A549 (cell line): ENCODE measurements at regions not wholly inside any gene's neighbourhood (a gene's known extent, or its start where the extent isn't known, plus 50 kb on each side); places are given as distances from the start of the nearest gene placed in this dataset.

ENCODE experiments used
- ATAC-seq, 2 experiments: fragments of 200-7000 bp in 1 of 2; fragments of >200 bp in 1 of 2; cut with Nextera tagmentation in 1 of 2; cut with Tn5 transposase in 1 of 2; 3 replicates each; pipeline versions ENCODE4 v1.8.0 to v1.9.1; 2018 to 2020; ENCODE audit warnings: mild to moderate bottlenecking in 1 of 2, moderate library complexity in 1 of 2
- CTCF ChIA-PET: fragments of 300-600 bp; sonication (Branson Sonifier 250); formaldehyde crosslinking; extraction: SDS; loops from one replicate; lab custom pipeline; 2021; ENCODE audit warnings: antibody characterized with exemption, inconsistent platforms; lab: Yijun Ruan, JAX
- POLR2A ChIA-PET: fragments of 350-600 bp; formaldehyde crosslinking; extraction: SDS; loops from one replicate; lab custom pipeline; 2021; ENCODE audit warnings: antibody characterized with exemption, inconsistent platforms; lab: Yijun Ruan, JAX
- DNase-seq, 2 experiments: peaks; one replicate each; pipeline versions ENCODE4 v3.0.0 to v3.0.0-alpha.2; 2011 to 2016; ENCODE audit warnings: low read depth in 1 of 2, low spot score in 1 of 2
- FAIRE-seq: peaks from 2 replicates; lab custom pipeline; 2011; peaks lifted over from hg19 to GRCh38; lab: Jason Lieb, UNC
- H3K27ac ChIP-seq, 2 experiments: fragments of >200 bp; sonication (Bioruptor Twin); formaldehyde crosslinking; 3 replicates each; pipeline ENCODE4 v1.5.1; 2016 to 2017
- H3K4me1 ChIP-seq: fragments of >200 bp; sonication (Bioruptor Twin); formaldehyde crosslinking; 3 replicates; pipeline ENCODE4 v1.6.1; 2016
- H3K4me2 ChIP-seq: fragments of >200 bp; sonication (Bioruptor Twin); formaldehyde crosslinking; 3 replicates; pipeline ENCODE4 v1.6.1; 2016
- H3K4me3 ChIP-seq: fragments of >200 bp; sonication (Bioruptor Twin); formaldehyde crosslinking; 3 replicates; pipeline ENCODE4 v1.5.1; 2016
- H3K9me3 ChIP-seq: fragments of >200 bp; sonication (Bioruptor Twin); formaldehyde crosslinking; 3 replicates; pipeline ENCODE4 v1.6.1; 2016
- BCL3 ChIP-seq: fragments of >200 bp; sonication (Bioruptor Twin); formaldehyde crosslinking; IDR thresholded peaks from 3 replicates; pipeline ENCODE4 v1.6.1; 2016
- BHLHE40 ChIP-seq: IDR thresholded peaks from 2 replicates; pipeline ENCODE4 v1.6.1; 2012; ENCODE audit warnings: low read depth, low read length, inconsistent platforms
- CBX8 ChIP-seq: fragments of 200-600 bp; sonication (generic); IDR thresholded peaks from 2 replicates; pipeline ENCODE4 v1.6.1; 2016
- CHD4 ChIP-seq: fragments of 200-600 bp; sonication (generic); IDR thresholded peaks from 2 replicates; pipeline ENCODE4 v1.6.1; 2016; ENCODE audit warnings: antibody characterized with exemption, mild to moderate bottlenecking, borderline replicate concordance
- CTCF ChIP-seq: fragments of >200 bp; sonication (Bioruptor Twin); formaldehyde crosslinking; IDR thresholded peaks from 3 replicates; pipeline ENCODE4 v1.5.1; 2016
- E2F6 ChIP-seq: IDR thresholded peaks from 2 replicates; pipeline ENCODE4 v1.6.1; 2012; ENCODE audit warnings: low read depth, borderline replicate concordance
- EHF ChIP-seq: fragments of 250-450 bp; sonication (Bioruptor Pico); IDR thresholded peaks from 2 replicates; pipeline ENCODE4 v1.5.0; 2020; ENCODE audit warnings: mild to moderate bottlenecking
- EHMT2 ChIP-seq: fragments of 200-600 bp; sonication (generic); IDR thresholded peaks from 2 replicates; pipeline ENCODE4 v1.6.1; 2016; ENCODE audit warnings: antibody characterized with exemption, low read depth, mild to moderate bottlenecking, moderate library complexity
- ESRRA ChIP-seq: fragments of 150-350 bp; IDR thresholded peaks from 2 replicates; pipeline ENCODE4 v1.6.1; 2014; ENCODE audit warnings: mild to moderate bottlenecking, low read length, borderline replicate concordance
- HEYL ChIP-seq: fragments of 250-450 bp; sonication (Bioruptor Pico); IDR thresholded peaks from 2 replicates; pipeline ENCODE4 v1.8.0; 2021; ENCODE audit warnings: mild to moderate bottlenecking, moderate library complexity
- HMGXB4 ChIP-seq: fragments of 250-450 bp; sonication (Bioruptor Pico); IDR thresholded peaks from 2 replicates; pipeline ENCODE4 v1.5.0; 2021; ENCODE audit warnings: mild to moderate bottlenecking, moderate library complexity, borderline replicate concordance
- JUNB ChIP-seq: fragments of >200 bp; sonication (Bioruptor Twin); formaldehyde crosslinking; IDR thresholded peaks from 2 replicates; pipeline ENCODE4 v1.6.1; 2016
- NFE2L2 ChIP-seq: fragments of 150-350 bp; conservative IDR thresholded peaks from 2 replicates; pipeline ENCODE4 v1.6.1; 2014; ENCODE audit warnings: low read length
- NPAS2 ChIP-seq: fragments of 250-450 bp; sonication (Bioruptor Pico); IDR thresholded peaks from 2 replicates; pipeline ENCODE4 v1.8.0; 2022; ENCODE audit warnings: mild to moderate bottlenecking, moderate library complexity, borderline replicate concordance
- PBX3 ChIP-seq: IDR thresholded peaks from 2 replicates; pipeline ENCODE4 v1.6.1; 2012
- RAD21 ChIP-seq, 2 experiments: fragments of >200 bp in 1 of 2; sonication (Bioruptor Twin) in 1 of 2; formaldehyde crosslinking in 1 of 2; IDR thresholded peaks in 1 of 2; conservative IDR thresholded peaks in 1 of 2; 2 replicates in 1 of 2; 3 replicates in 1 of 2; pipeline ENCODE4 v1.6.1; 2012 to 2018; ENCODE audit warnings: inconsistent platforms in 1 of 2
- RARB ChIP-seq: fragments of 250-450 bp; sonication (Bioruptor Pico); IDR thresholded peaks from 2 replicates; pipeline ENCODE4 v1.8.0; 2021; ENCODE audit warnings: mild to moderate bottlenecking, moderate library complexity
- RCOR1 ChIP-seq: fragments of 150-350 bp; IDR thresholded peaks from 2 replicates; pipeline ENCODE4 v1.6.1; 2014; ENCODE audit warnings: antibody characterized with exemption, low read length, low read depth
- REST ChIP-seq: fragments of 200-600 bp; sonication (generic); IDR thresholded peaks from 2 replicates; pipeline ENCODE4 v1.6.1; 2016; ENCODE audit warnings: antibody characterized with exemption, mild to moderate bottlenecking, moderate library complexity
- RNF2 ChIP-seq: fragments of 200-600 bp; sonication (generic); IDR thresholded peaks from 2 replicates; pipeline ENCODE4 v1.6.1; 2016; ENCODE audit warnings: low read depth, mild to moderate bottlenecking, antibody characterized with exemption, moderate library complexity, borderline replicate concordance
- TP53 ChIP-seq: fragments of 250-450 bp; sonication (Bioruptor Pico); IDR thresholded peaks from 2 replicates; pipeline ENCODE4 v1.5.0; 2021; ENCODE audit warnings: mild to moderate bottlenecking, moderate library complexity
- USF2 ChIP-seq: fragments of 450-650 bp; IDR thresholded peaks from 2 replicates; pipeline ENCODE4 v1.6.1; 2014; ENCODE audit warnings: antibody characterized with exemption
- ZNF302 ChIP-seq: fragments of 250-450 bp; sonication (Bioruptor Pico); IDR thresholded peaks from 2 replicates; pipeline ENCODE4 v1.9.0; 2021; ENCODE audit warnings: inconsistent platforms, mild to moderate bottlenecking, moderate library complexity
- WGBS: methylation state at CpG from one replicate; pipeline ENCODE4 v1.1.6; 2017; ENCODE audit errors: missing lambda C conversion rate; 5-methylcytosine and 5-hydroxymethylcytosine counted together

GRCh38 chr20:29741894-29742698, 1515.4 kb upstream of the DEFB115 start:
- ATAC-seq (no peak), FAIRE-seq (no peak), DNase-seq (no peak)
- H3K27ac ChIP-seq = no peak overlapping the region
- 84% methylated on average over 41 of the region's 88 CpGs for WGBS
- H3K9me3 ChIP-seq = no peaks in the 10 kb centered on the region; the same call in 2 of the 3 replicates
- no peak overlapping the region for H3K4me3 ChIP-seq
- no peaks in the 10 kb centered on the region for H3K4me1 ChIP-seq
- CTCF ChIA-PET = no interaction called here
- TF ChIP-seq CBX8 = no peak
- no peak for TF ChIP-seq RCOR1
- no peak for TF ChIP-seq NPAS2 (CRISPR knock-in tag)
- no peak for TF ChIP-seq CTCF
- TF ChIP-seq CHD4 = no peak
- no peak for TF ChIP-seq RARB (CRISPR knock-in tag)
- no peak for TF ChIP-seq ESRRA
- no peak for TF ChIP-seq TP53 (CRISPR knock-in tag)
- no peak for TF ChIP-seq PBX3
- TF ChIP-seq HMGXB4 = no peak
- TF ChIP-seq USF2 = no peak
- TF ChIP-seq, all 56 proteins: peak for 0
- POLR2A ChIA-PET = no interaction called here
- H3K4me2 ChIP-seq = no peak overlapping the region

GRCh38 chr20:29742699-29743100, 1514.8 kb upstream of the DEFB115 start:
- no peak for DNase-seq
- ChIA-PET CTCF (no interaction called here), POLR2A (no interaction called here)
- no peaks in the 10 kb centered on the region; the same call in 2 of the 3 replicates for H3K9me3 ChIP-seq
- no peak overlapping the region for H3K4me3 ChIP-seq
- ATAC-seq = no peak
- 95% methylated on average over 39 of the region's 41 CpGs for WGBS
- FAIRE-seq = no peak
- no peak overlapping the region for H3K27ac ChIP-seq
- no peak overlapping the region for H3K4me2 ChIP-seq
- no peaks in the 10 kb centered on the region for H3K4me1 ChIP-seq
- no peak for TF ChIP-seq E2F6
- TF ChIP-seq EHF (CRISPR knock-in tag) = no peak
- TF ChIP-seq RARB (CRISPR knock-in tag) = no peak
- no peak for TF ChIP-seq EHMT2
- TF ChIP-seq HEYL (CRISPR knock-in tag) = no peak
- TF ChIP-seq JUNB = no peak
- TF ChIP-seq PBX3 = no peak
- no peak for TF ChIP-seq RNF2
- no peak for TF ChIP-seq RCOR1
- no peak for TF ChIP-seq RAD21 (conservative IDR thresholded peaks at IDR 0.05 in 1 of 2, IDR thresholded peaks at IDR 0.05 in 1 of 2)
- TF ChIP-seq BCL3 = no peak
- no peak for TF ChIP-seq ZNF302 (CRISPR knock-in tag)
- no peak for TF ChIP-seq REST
- no peak for TF ChIP-seq NFE2L2
- no peak for TF ChIP-seq BHLHE40
